BLaER1 treated with 17β-estradiol and CSF1 and Interleukin-3, amounts not matched to agents 10 nM and 100 nM (cell line): ENCODE measurements at regions not wholly inside any gene's neighbourhood (a gene's known extent, or its start where the extent isn't known, plus 50 kb on each side); places are given as distances from the start of the nearest gene placed in this dataset.

Experiments
- H3K27ac ChIP-seq, 11 experiments: shearing (Covaris generic); formaldehyde crosslinking; 2 replicates each; pipeline ENCODE4 v1.8.1; 2022
- H3K27me3 ChIP-seq, 11 experiments: shearing (Covaris generic); formaldehyde crosslinking; 2 replicates each; pipeline ENCODE4 v1.8.1; 2022
- H3K36me3 ChIP-seq, 11 experiments: shearing (Covaris generic); formaldehyde crosslinking; 2 replicates each; pipeline ENCODE4 v1.8.1; 2022
- H3K4me1 ChIP-seq, 10 experiments: shearing (Covaris generic); formaldehyde crosslinking; 2 replicates each; pipeline ENCODE4 v1.8.1; 2022
- H3K4me2 ChIP-seq, 11 experiments: shearing (Covaris generic); formaldehyde crosslinking; 2 replicates each; pipeline ENCODE4 v1.8.1; 2022
- H3K4me3 ChIP-seq, 10 experiments: shearing (Covaris generic); formaldehyde crosslinking; 2 replicates each; pipeline ENCODE4 v1.8.1; 2022
- H3K9ac ChIP-seq, 11 experiments: shearing (Covaris generic); formaldehyde crosslinking; 2 replicates each; pipeline ENCODE4 v1.8.1; 2022
- H3K9me3 ChIP-seq, 11 experiments: shearing (Covaris generic); formaldehyde crosslinking; replicated peaks in 1 of 11; 2 replicates each; pipeline ENCODE4 v1.8.1; 2022
- H4K20me1 ChIP-seq, 11 experiments: shearing (Covaris generic); formaldehyde crosslinking; 2 replicates each; pipeline ENCODE4 v1.8.1; 2022
- Cebpa-rat ChIP-seq, 11 experiments: shearing (Covaris generic); IDR thresholded peaks; 2 replicates each; pipeline ENCODE4 v1.8.1; 2022

- TF ChIP-seq Cebpa-rat (IDR thresholded peaks at IDR 0.05): no peak
- Histone ChIP-seq H3K4me1 (no peaks in the 10 kb centered on the region), H3K4me2 (no peak overlapping the region), H4K20me1 (no peaks in the 10 kb centered on the region), H3K36me3 (no peaks in the 10 kb centered on the region), H3K9me3 (no peaks in the 10 kb centered on the region), H3K9ac (no peak overlapping the region), H3K27ac (no peak overlapping the region), H3K27me3 (no peaks in the 10 kb centered on the region), H3K4me3 (no peak overlapping the region)
Observed at GRCh38 chr10:83425306-83425705, 714.0 kb upstream of the GHITM start.

- H3K9me3 ChIP-seq: no peaks in the 10 kb centered on the region
- no peaks in the 10 kb centered on the region for H3K27me3 ChIP-seq
- no peaks in the 10 kb centered on the region for H3K36me3 ChIP-seq
- no peak overlapping the region for H3K4me3 ChIP-seq
- no peaks in the 10 kb centered on the region; a peak in 1 of 20 replicates for H3K4me1 ChIP-seq
- no peak overlapping the region for H3K9ac ChIP-seq
- no peak for TF ChIP-seq Cebpa-rat (IDR thresholded peaks at IDR 0.05)
- H3K27ac ChIP-seq: no peak overlapping the region
- no peaks in the 10 kb centered on the region for H4K20me1 ChIP-seq
- H3K4me2 ChIP-seq: no peak overlapping the region
Observed at GRCh38 chr10:83427101-83427500, 712.2 kb upstream of the GHITM start.

GRCh38 chr10:83432261-83433045 lies 706.9 kb upstream of the GHITM start:
- Histone ChIP-seq H3K4me2 (no peak overlapping the region), H3K9me3 (peaks cover 0 to 7% (median 2%) of the 10 kb centered on the region in 11 experiments; a peak in 2 of 22 replicates), H3K27ac (no peak overlapping the region), H3K36me3 (no peaks in the 10 kb centered on the region), H4K20me1 (no peaks in the 10 kb centered on the region), H3K4me1 (no peaks in the 10 kb centered on the region; a peak in 1 of 20 replicates), H3K27me3 (no peaks in the 10 kb centered on the region), H3K9ac (no peak overlapping the region), H3K4me3 (no peak overlapping the region)
- TF ChIP-seq Cebpa-rat (IDR thresholded peaks at IDR 0.05): peak in 3 of 11 experiments; percentile 10 to 62 (median 48); a peak in 3 of 22 replicates

GRCh38 chr10:83433705-83434104 lies 705.6 kb upstream of the GHITM start:
- Histone ChIP-seq H3K27me3 (no peaks in the 10 kb centered on the region), H3K36me3 (no peaks in the 10 kb centered on the region), H3K4me2 (no peak overlapping the region), H3K4me3 (no peak overlapping the region), H3K27ac (no peak overlapping the region), H3K9me3 (peaks cover 0 to 7% (median 2%) of the 10 kb centered on the region in 11 experiments; a peak in 2 of 22 replicates), H3K9ac (no peak overlapping the region), H3K4me1 (no peaks in the 10 kb centered on the region; a peak in 1 of 20 replicates), H4K20me1 (no peaks in the 10 kb centered on the region)
- TF ChIP-seq Cebpa-rat (IDR thresholded peaks at IDR 0.05): no peak

GRCh38 chr10:83448013-83448412 lies 691.3 kb upstream of the GHITM start:
- no peaks in the 10 kb centered on the region for H4K20me1 ChIP-seq
- H3K4me3 ChIP-seq: no peak overlapping the region
- no peak overlapping the region for H3K9ac ChIP-seq
- no peak for TF ChIP-seq Cebpa-rat (IDR thresholded peaks at IDR 0.05)
- no peaks in the 10 kb centered on the region for H3K27me3 ChIP-seq
- H3K9me3 ChIP-seq: no peaks in the 10 kb centered on the region
- H3K4me1 ChIP-seq: no peaks in the 10 kb centered on the region
- H3K4me2 ChIP-seq: no peak overlapping the region
- no peaks in the 10 kb centered on the region for H3K36me3 ChIP-seq
- H3K27ac ChIP-seq: no peak overlapping the region

GRCh38 chr10:83458611-83459010 lies 680.7 kb upstream of the GHITM start:
- Histone ChIP-seq H3K27me3 (no peaks in the 10 kb centered on the region), H3K4me2 (no peak overlapping the region), H4K20me1 (no peaks in the 10 kb centered on the region), H3K4me1 (peaks cover 0 to 11% (median 0%) of the 10 kb centered on the region in 10 experiments; a peak in 3 of 20 replicates), H3K4me3 (no peak overlapping the region), H3K27ac (no peak overlapping the region), H3K9ac (no peak overlapping the region), H3K9me3 (peaks cover 0 to 10% (median 0%) of the 10 kb centered on the region in 11 experiments; a peak in 3 of 22 replicates), H3K36me3 (no peaks in the 10 kb centered on the region)
- no peak for TF ChIP-seq Cebpa-rat (IDR thresholded peaks at IDR 0.05)

- Histone ChIP-seq H3K9ac (no peak overlapping the region), H3K9me3 (peaks cover 0 to 10% (median 0%) of the 10 kb centered on the region in 11 experiments; a peak in 3 of 22 replicates), H3K27ac (no peak overlapping the region), H3K4me1 (peaks cover 0 to 11% (median 0%) of the 10 kb centered on the region in 10 experiments; a peak in 3 of 20 replicates), H3K4me2 (peak overlapping the region in 2 of 11 experiments; percentile 16 to 27; a peak in 1 of 22 replicates), H3K36me3 (no peaks in the 10 kb centered on the region), H3K4me3 (no peak overlapping the region), H4K20me1 (no peaks in the 10 kb centered on the region), H3K27me3 (no peaks in the 10 kb centered on the region)
- TF ChIP-seq Cebpa-rat (IDR thresholded peaks at IDR 0.05): no peak
Observed at GRCh38 chr10:83459124-83459523, 680.2 kb upstream of the GHITM start.

GRCh38 chr10:83469728-83470331 lies 669.5 kb upstream of the GHITM start:
- H4K20me1 ChIP-seq: no peaks in the 10 kb centered on the region
- H3K27ac ChIP-seq: no peak overlapping the region
- H3K4me1 ChIP-seq: no peaks in the 10 kb centered on the region
- H3K4me2 ChIP-seq: no peak overlapping the region
- no peaks in the 10 kb centered on the region for H3K27me3 ChIP-seq
- no peak overlapping the region for H3K9ac ChIP-seq
- no peak overlapping the region for H3K4me3 ChIP-seq
- H3K9me3 ChIP-seq: no peaks in the 10 kb centered on the region
- no peaks in the 10 kb centered on the region for H3K36me3 ChIP-seq
- peak in 1 of 11 experiments; percentile 49; a peak in 1 of 22 replicates for TF ChIP-seq Cebpa-rat (IDR thresholded peaks at IDR 0.05)

- no peaks in the 10 kb centered on the region for H4K20me1 ChIP-seq
- no peak for TF ChIP-seq Cebpa-rat (IDR thresholded peaks at IDR 0.05)
- H3K36me3 ChIP-seq: no peaks in the 10 kb centered on the region
- H3K27me3 ChIP-seq: no peaks in the 10 kb centered on the region
- H3K4me2 ChIP-seq: no peak overlapping the region
- no peak overlapping the region for H3K27ac ChIP-seq
- H3K9ac ChIP-seq: no peak overlapping the region
- H3K9me3 ChIP-seq: no peaks in the 10 kb centered on the region; a peak in 1 of 22 replicates
- no peak overlapping the region for H3K4me3 ChIP-seq
- no peaks in the 10 kb centered on the region for H3K4me1 ChIP-seq
Observed at GRCh38 chr10:83476211-83476610, 663.1 kb upstream of the GHITM start.
